NCI-H748 treated with DMSO at 0.1 percent for 48 hours (cell line): ENCODE measurements at regions not wholly inside any gene's neighbourhood (a gene's known extent, or its start where the extent isn't known, plus 50 kb on each side); places are given as distances from the start of the nearest gene placed in this dataset.

Experiments used
- DNase-seq: peaks from one replicate; lab custom pipeline; 2025; lab: John Stamatoyannopoulos, UW

GRCh38 chr7:142409471-142409870, 151.6 kb upstream of the PRSS58 start:
- no peak for DNase-seq

DNA sequence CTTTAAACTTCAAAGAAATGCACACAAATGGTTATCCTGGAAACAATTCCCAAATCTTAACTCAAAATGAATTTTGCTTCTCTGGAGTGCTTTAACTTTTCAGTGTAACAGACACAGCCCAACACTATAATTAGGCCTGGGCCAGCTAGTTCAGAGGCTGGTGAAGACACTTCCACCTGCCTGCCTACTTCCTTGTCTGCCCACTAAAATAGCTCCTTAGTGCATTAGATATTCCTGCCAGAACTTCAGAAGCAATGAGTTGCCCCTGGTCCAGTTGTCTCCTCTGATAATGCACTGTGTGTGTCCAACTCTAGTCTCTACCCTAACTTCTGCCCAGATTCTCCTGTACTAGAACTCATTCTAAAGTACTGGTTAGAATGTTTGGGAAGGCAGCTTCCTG, 150.9 kb upstream of the PRSS58 start:
- DNase-seq = no peak

- no peak for DNase-seq
Measured at GRCh38 chr7:142407939-142408570, 150.2 kb upstream of the PRSS58 start.

- DNase-seq = no peak
Measured at GRCh38 chr7:142405122-142405765, 147.4 kb upstream of the PRSS58 start.

DNA sequence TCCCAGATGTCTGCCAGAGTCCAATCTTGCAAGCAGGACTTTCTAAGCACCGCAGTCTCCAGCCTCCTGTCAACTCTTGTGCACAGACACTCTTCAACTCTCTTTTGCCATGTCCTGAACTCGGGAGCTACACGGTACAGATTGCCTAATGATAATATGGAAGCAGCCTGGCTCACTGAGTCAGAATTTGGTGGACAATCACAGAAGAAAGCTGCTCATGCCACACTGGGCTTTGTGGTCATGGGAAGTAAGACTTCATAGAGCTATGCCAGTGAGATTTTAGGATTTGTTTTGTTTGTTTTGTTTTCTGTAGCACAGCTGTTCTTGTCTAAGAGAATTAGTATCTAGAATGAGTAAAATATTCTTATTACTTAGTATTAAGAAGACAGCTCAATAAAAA, 144.1 kb upstream of the PRSS58 start:
- no peak for DNase-seq

- no peak for DNase-seq
Measured at GRCh38 chr7:142400042-142400533, 142.2 kb upstream of the PRSS58 start.

GRCh38 chr7:142391191-142391992, 133.5 kb upstream of the PRSS58 start:
- no peak for DNase-seq

- no peak for DNase-seq
Measured at GRCh38 chr7:142389544-142389943, 131.7 kb upstream of the PRSS58 start.

GRCh38 chr7:142385491-142386340, 127.9 kb upstream of the PRSS58 start:
- peak; percentile 16 for DNase-seq

DNA sequence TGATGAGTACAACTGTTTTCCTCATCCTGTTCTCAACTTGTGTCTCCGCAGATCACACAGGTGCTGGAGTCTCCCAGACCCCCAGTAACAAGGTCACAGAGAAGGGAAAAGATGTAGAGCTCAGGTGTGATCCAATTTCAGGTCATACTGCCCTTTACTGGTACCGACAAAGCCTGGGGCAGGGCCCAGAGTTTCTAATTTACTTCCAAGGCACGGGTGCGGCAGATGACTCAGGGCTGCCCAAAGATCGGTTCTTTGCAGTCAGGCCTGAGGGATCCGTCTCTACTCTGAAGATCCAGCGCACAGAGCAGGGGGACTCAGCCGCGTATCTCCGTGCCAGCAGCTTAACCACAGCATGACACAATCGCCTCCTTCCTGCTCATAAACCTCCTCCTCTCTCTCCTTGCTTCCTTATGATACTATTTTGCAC, 126.7 kb upstream of the PRSS58 start:
- DNase-seq = no peak

DNA sequence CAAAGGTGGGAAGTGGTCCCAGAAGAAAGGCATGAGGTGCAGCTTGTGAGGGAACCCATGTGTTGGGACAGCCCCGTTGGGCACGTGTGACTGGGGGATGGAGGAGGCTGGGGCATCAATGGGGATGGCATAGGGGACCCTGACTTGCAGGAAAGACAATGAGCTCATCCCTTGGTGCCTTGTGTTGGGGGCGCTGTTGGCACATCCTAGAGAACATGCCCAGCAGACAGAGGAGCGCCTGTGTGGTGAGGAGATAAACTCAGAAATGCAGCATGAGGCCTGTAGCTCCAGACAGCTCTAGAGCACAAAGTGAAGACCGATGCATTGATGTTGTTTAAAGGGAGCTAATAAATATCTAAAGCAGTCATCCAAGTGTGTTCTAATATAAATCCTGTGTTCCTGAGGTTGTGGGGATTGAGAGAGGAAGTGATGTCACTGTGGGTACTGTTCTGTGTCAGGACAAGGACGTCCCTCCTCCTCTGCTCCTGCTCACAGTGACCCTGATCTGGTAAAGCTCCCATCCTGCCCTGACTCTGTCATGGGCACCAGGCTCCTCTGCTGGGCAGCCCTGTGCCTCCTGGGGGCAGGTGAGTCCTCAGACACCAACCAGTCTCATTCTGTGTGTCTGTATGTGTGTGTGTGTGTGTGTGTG, 126.1 kb upstream of the PRSS58 start:
- no peak for DNase-seq

DNA sequence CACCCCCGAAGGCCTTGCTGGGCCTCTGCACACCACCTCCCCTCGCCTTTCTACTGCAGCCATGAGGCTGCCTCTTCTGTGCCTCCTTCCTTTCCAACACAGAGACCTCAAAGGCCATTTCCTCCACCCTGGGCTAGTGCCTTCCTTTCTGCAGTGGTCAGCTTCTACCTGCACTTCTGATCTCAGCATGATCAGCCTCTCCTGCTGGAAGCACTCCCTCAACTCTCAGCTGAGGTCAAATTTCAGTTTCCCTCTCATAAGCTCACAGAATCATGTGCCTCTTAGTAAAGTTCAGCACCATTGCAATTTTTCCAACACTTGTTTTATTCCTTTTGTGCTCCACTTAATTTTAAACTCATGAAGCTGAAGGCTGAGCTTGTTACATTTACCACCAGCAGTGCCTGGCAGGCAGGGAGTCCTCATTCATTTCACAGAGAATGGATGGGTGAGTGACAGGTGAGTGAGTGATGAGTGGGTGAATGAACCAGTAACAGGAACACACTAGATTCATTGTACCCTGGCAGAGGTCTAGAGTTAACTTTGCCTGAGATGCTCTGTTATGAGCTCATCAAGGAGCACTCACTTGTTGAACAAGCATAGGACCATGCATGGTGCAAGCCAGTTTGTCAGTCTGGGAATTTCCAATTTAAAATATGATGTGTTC, 124.0 kb upstream of the PRSS58 start:
- no peak for DNase-seq

GRCh38 chr7:142380069-142380468, 122.2 kb upstream of the PRSS58 start:
- DNase-seq = no peak

DNA sequence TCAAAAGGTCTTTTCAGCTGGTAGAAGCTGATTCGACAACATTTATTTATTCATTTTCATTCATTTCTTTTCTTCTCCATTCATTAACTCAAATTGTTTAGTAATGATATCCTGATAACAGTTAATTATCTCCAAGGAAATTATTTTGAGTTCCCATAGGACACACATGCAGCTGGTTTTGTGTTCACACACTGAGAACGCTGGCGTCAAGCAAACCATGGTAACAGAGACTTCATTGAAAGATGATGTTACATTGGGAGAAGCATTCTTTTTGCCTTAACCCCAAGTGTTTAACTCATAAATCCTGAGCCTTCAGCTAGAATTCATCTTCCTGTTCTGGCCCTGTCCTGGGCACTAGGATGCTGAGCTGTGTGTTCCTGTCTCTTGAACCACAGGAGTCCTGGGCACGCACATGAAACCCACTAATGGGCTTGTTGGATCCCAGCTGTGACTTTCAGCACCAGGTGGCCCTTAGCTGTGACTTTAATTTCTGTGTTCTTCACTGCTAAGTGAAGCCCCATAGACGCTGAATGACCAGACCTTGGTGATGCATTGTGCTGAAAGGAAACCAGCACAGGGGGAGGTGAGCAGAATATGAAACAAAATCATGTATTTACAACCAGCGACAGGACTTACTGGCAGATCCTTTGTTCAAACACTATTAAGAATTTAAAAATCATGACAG, 121.5 kb upstream of the PRSS58 start:
- DNase-seq = no peak

DNA sequence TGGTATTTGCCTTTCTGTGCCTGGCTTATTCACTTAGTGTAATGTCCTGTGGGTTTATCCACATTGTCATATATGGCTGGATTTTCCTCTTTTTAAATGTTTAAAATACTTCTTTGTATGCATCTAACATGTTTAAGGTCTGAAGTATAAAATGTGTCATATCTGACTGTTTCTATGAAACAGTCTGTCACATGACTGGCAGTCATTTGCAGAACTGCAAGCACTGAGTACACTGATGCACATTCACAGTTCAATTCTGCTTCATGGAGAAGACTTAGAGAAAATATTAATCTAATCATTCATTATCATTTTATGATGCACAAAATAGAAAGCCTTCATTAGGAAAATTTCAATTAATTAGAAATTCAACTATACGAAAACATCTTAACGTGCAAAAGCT, 119.7 kb upstream of the PRSS58 start:
- DNase-seq = no peak

- DNase-seq = no peak
Measured at GRCh38 chr7:142376356-142376997, 118.6 kb upstream of the PRSS58 start.

DNA sequence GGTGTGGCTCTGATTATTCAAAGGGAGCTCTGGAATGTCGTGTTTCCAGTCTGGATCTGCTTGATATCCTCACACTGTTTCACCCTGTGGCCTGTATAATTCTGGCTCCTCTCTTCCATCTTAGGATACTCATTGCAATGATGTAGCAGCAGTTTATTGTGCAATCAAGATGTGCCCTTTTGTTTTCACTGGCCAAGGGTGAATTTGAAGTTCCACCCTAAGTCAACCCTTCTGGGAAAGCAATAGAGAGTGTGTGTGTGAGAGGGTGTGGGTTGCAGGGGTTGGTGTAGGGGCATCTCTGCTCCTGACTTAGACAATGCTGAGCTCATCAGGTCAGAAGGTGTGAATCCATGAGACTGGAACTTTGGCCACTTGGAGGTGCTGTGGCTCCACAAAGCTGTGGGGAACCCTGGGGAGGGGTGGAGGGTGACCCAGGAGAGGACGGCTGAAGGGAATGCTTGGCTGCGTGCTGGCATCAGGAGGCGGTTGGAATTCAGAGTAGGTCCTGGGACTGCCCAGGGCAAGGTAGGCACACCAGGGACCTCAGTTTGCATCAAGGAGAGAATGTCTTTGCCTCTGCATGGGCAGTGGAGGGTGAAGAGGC, 118.0 kb upstream of the PRSS58 start:
- no peak for DNase-seq

DNA sequence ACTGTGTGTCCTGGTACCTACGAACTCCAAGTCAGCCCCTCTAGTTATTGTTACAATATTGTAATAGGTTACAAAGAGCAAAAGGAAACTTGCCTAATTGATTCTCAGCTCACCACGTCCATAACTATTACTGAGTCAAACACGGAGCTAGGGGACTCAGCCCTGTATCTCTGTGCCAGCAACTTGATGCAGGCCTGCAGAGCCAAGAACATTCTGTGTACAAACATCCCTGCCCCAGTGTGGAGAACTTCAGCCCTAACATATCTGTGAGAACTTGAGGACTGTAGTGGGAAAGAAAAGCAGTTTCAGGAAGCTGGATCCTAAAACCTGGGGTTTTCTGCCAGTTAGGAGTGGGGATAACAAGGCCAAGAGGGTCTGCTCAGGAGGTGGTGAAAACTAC, 114.9 kb upstream of the PRSS58 start:
- no peak for DNase-seq

- DNase-seq = no peak
Measured at GRCh38 chr7:142371586-142372377, 113.9 kb upstream of the PRSS58 start.
